IMR-90 (cell line): ENCODE measurements at regions not wholly inside any gene's neighbourhood (a gene's known extent, or its start where the extent isn't known, plus 50 kb on each side); places are given as distances from the start of the nearest gene placed in this dataset.

Experiments used
- ATAC-seq: fragments of 200-7000 bp; cut with Tn5 transposase; 2 replicates; pipeline ENCODE4 v1.9.1; 2020; ENCODE audit warnings: low read depth, mild to moderate bottlenecking, moderate library complexity
- BruUV-seq: library from RNA; stranded (reverse); fragments of 400-500 nt; replicated peaks from 2 replicates; lab custom pipeline; 2021; lab: Mats Ljungman, UMichigan
- CTCF ChIA-PET: fragments of 300-600 bp; formaldehyde crosslinking; extraction: SDS; loops from one replicate; lab custom pipeline; 2021; ENCODE audit warnings: antibody characterized with exemption; lab: Yijun Ruan, JAX
- POLR2A ChIA-PET: fragments of 300-600 bp; sonication (Branson Sonifier 250); formaldehyde crosslinking; loops from one replicate; lab custom pipeline; 2022; ENCODE audit warnings: antibody characterized with exemption; ENCODE audit not compliant: unreplicated experiment; lab: Charles Lee
- DNase-seq: peaks from one replicate; pipeline ENCODE4 v3.0.0; 2013
- H2AFZ ChIP-seq: replicated peaks from 2 replicates; pipeline ENCODE3; 2013; ENCODE audit warnings: low read length, mild to moderate bottlenecking; ENCODE audit not compliant: poor library complexity
- H2AK5ac ChIP-seq: 2 replicates; pipeline ENCODE4 v1.6.1; 2013; ENCODE audit warnings: low read depth, low read length, inconsistent platforms
- H2AK9ac ChIP-seq: replicated peaks from 2 replicates; pipeline ENCODE3; 2013; ENCODE audit warnings: mild to moderate bottlenecking, low read depth, low read length, moderate library complexity; ENCODE audit not compliant: poor library complexity
- H2BK120ac ChIP-seq: 2 replicates; pipeline ENCODE4 v1.6.1; 2013; ENCODE audit warnings: low read depth, low read length, inconsistent platforms
- H2BK15ac ChIP-seq: 3 replicates; pipeline ENCODE4 v1.6.1; 2013; ENCODE audit warnings: low read depth, low read length, inconsistent platforms
- H2BK20ac ChIP-seq: 2 replicates; pipeline ENCODE4 v1.6.1; 2013; ENCODE audit warnings: low read depth, mild to moderate bottlenecking, inconsistent platforms, low read length, moderate library complexity
- H2BK5ac ChIP-seq: 2 replicates; pipeline ENCODE4 v1.6.1; 2013; ENCODE audit warnings: mild to moderate bottlenecking, low read depth, low read length, inconsistent platforms; ENCODE audit not compliant: poor library complexity, severe bottlenecking
- H3K14ac ChIP-seq: replicated peaks from 2 replicates; pipeline ENCODE4 v1.6.1; 2013; ENCODE audit warnings: low read depth, low read length, inconsistent platforms
- H3K18ac ChIP-seq: 2 replicates; pipeline ENCODE4 v1.6.1; 2013; ENCODE audit warnings: low read depth, low read length, control low read depth
- H3K23ac ChIP-seq: 2 replicates; pipeline ENCODE4 v1.6.1; 2013; ENCODE audit warnings: low read depth, low read length, inconsistent platforms
- H3K27ac ChIP-seq: 2 replicates; pipeline ENCODE4 v1.5.1; 2013; ENCODE audit warnings: mild to moderate bottlenecking, control low read depth, low read length; ENCODE audit not compliant: insufficient read depth
- H3K27me3 ChIP-seq: 2 replicates; pipeline ENCODE4 v1.6.1; 2013; ENCODE audit warnings: low read length; ENCODE audit not compliant: control insufficient read depth, insufficient read depth
- H3K36me3 ChIP-seq: 2 replicates; pipeline ENCODE4 v1.6.1; 2013; ENCODE audit warnings: low read length, mixed read lengths; ENCODE audit not compliant: control insufficient read depth, insufficient read depth
- H3K4ac ChIP-seq: 2 replicates; pipeline ENCODE4 v1.6.1; 2013; ENCODE audit warnings: low read depth, low read length, inconsistent platforms
- H3K4me1 ChIP-seq: 2 replicates; pipeline ENCODE4 v1.6.1; 2013; ENCODE audit warnings: low read length, mixed read lengths; ENCODE audit not compliant: control insufficient read depth, insufficient read depth
- H3K4me2 ChIP-seq: 2 replicates; pipeline ENCODE4 v1.6.1; 2013; ENCODE audit warnings: low read depth, mild to moderate bottlenecking, control low read depth, low read length, moderate library complexity
- H3K4me3 ChIP-seq: 2 replicates; pipeline ENCODE4 v1.5.1; 2013; ENCODE audit warnings: low read depth, mild to moderate bottlenecking, control low read depth, low read length, moderate library complexity; ENCODE audit not compliant: insufficient read depth
- H3K56ac ChIP-seq: 2 replicates; pipeline ENCODE4 v1.6.1; 2013; ENCODE audit warnings: low read length, inconsistent platforms; ENCODE audit not compliant: insufficient read depth; ENCODE audit errors: extremely low read depth
- H3K79me1 ChIP-seq, 2 experiments: 2 replicates each; pipeline ENCODE4 v1.6.1; 2013; ENCODE audit warnings: low read length in 2 of 2, inconsistent platforms in 1 of 2, low read depth in 1 of 2
- H3K9ac ChIP-seq: 2 replicates; pipeline ENCODE4 v1.6.1; 2013; ENCODE audit warnings: low read depth, low read length, control low read depth
- H3K9me1 ChIP-seq: 2 replicates; pipeline ENCODE4 v1.6.1; 2013; ENCODE audit warnings: low read length, inconsistent platforms; ENCODE audit not compliant: insufficient read depth
- H3K9me3 ChIP-seq: 2 replicates; pipeline ENCODE4 v1.6.1; 2013; ENCODE audit warnings: low read length; ENCODE audit not compliant: control insufficient read depth, insufficient read depth
- H4K20me1 ChIP-seq: 2 replicates; pipeline ENCODE4 v1.6.1; 2013; ENCODE audit warnings: low read length, inconsistent platforms; ENCODE audit not compliant: insufficient read depth
- H4K5ac ChIP-seq: 2 replicates; pipeline ENCODE4 v1.6.1; 2013; ENCODE audit warnings: mild to moderate bottlenecking, low read depth, low read length, control low read depth
- H4K8ac ChIP-seq, 2 experiments: 2 replicates each; pipeline ENCODE4 v1.6.1; 2013; ENCODE audit warnings: low read depth in 2 of 2, low read length in 2 of 2, control low read depth in 1 of 2, inconsistent platforms in 1 of 2
- H4K91ac ChIP-seq: 2 replicates; pipeline ENCODE4 v1.6.1; 2013; ENCODE audit warnings: low read depth, low read length, inconsistent platforms; ENCODE audit not compliant: insufficient read depth
- BHLHE40 ChIP-seq: fragments of 150-350 bp; IDR thresholded peaks from 2 replicates; pipeline ENCODE4 v1.6.1; 2016; ENCODE audit warnings: mild to moderate bottlenecking, low read depth, low read length
- CHD1 ChIP-seq: IDR thresholded peaks from 2 replicates; pipeline ENCODE4 v1.6.1; 2012; ENCODE audit warnings: low read depth, low read length, improper control_type of control experiment
- MAFK ChIP-seq: IDR thresholded peaks from 2 replicates; pipeline ENCODE4 v1.6.1; 2012; ENCODE audit warnings: low read depth, low read length, improper control_type of control experiment
- MAZ ChIP-seq: IDR thresholded peaks from 2 replicates; pipeline ENCODE4 v1.6.1; 2012; ENCODE audit warnings: low read depth, mild to moderate bottlenecking, low read length, improper control_type of control experiment, moderate library complexity, borderline replicate concordance
- MXI1 ChIP-seq: IDR thresholded peaks from 2 replicates; pipeline ENCODE4 v1.6.1; 2012; ENCODE audit warnings: low read depth, mild to moderate bottlenecking, low read length, moderate library complexity, borderline replicate concordance
- NFE2L2 ChIP-seq: fragments of 150-350 bp; IDR thresholded peaks from 2 replicates; pipeline ENCODE4 v1.6.1; 2016; ENCODE audit warnings: low read depth, mild to moderate bottlenecking, low read length
- POLR2A ChIP-seq: IDR thresholded peaks from 2 replicates; pipeline ENCODE4 v1.6.1; 2012; ENCODE audit warnings: mild to moderate bottlenecking, low read depth, low read length
- RAD21 ChIP-seq: IDR thresholded peaks from 2 replicates; pipeline ENCODE4 v1.6.1; 2012; ENCODE audit warnings: low read length, improper control_type of control experiment
- RCOR1 ChIP-seq: IDR thresholded peaks from 2 replicates; pipeline ENCODE4 v1.6.1; 2012; ENCODE audit warnings: mild to moderate bottlenecking, low read length, improper control_type of control experiment; ENCODE audit not compliant: insufficient replicate concordance
- RFX5 ChIP-seq: IDR thresholded peaks from 2 replicates; pipeline ENCODE4 v1.8.0; 2012; ENCODE audit warnings: low read depth, mild to moderate bottlenecking, low read length, moderate library complexity
- WGBS, 2 experiments: methylation state at CpG; one replicate each; pipeline versions ENCODE4 v1.1.5 to v1.1.7; 2013; ENCODE audit warnings: missing lambda C conversion rate in 2 of 2; ENCODE audit not compliant: insufficient read length in 1 of 2; ENCODE audit errors: extremely low coverage in 2 of 2; 5-methylcytosine and 5-hydroxymethylcytosine counted together
- dilution Hi-C: fragments of 300-500 bp; cut with HindIII; formaldehyde crosslinking; loops from one replicate; pipeline ENCODE4 v1.14.3; 2018; ENCODE audit warnings: low sequenced_read_pairs; ENCODE audit not compliant: unreplicated experiment
- in situ Hi-C: fragments of 300-500 bp; cut with MboI; formaldehyde crosslinking; loops from 3 replicates; pipeline ENCODE4 v1.14.3; 2019; ENCODE audit warnings: low sequenced_read_pairs, inconsistent platforms, mixed read lengths
- intact Hi-C: fragments of 100-400 bp; cut with micrococcal nuclease; formaldehyde crosslinking; loops from 2 replicates; pipeline ENCODE4 v1.10.0; 2022
- TF ChIP-seq, protein P1 (sequence below): fragments of 150-350 bp; IDR thresholded peaks from 2 replicates; pipeline ENCODE4 v1.6.1; 2016; ENCODE audit warnings: low read depth, mild to moderate bottlenecking, low read length, moderate library complexity, borderline replicate concordance
- TF ChIP-seq, protein P2 (sequence below): conservative IDR thresholded peaks from 2 replicates; pipeline ENCODE4 v1.5.1; 2012; ENCODE audit warnings: mild to moderate bottlenecking, low read depth, low read length, improper control_type of control experiment
- TF ChIP-seq, protein P3 (sequence below): fragments of 150-350 bp; IDR thresholded peaks from 2 replicates; pipeline ENCODE4 v1.6.1; 2017; ENCODE audit warnings: mild to moderate bottlenecking, antibody characterized with exemption, low read length, low read depth

DNA sequence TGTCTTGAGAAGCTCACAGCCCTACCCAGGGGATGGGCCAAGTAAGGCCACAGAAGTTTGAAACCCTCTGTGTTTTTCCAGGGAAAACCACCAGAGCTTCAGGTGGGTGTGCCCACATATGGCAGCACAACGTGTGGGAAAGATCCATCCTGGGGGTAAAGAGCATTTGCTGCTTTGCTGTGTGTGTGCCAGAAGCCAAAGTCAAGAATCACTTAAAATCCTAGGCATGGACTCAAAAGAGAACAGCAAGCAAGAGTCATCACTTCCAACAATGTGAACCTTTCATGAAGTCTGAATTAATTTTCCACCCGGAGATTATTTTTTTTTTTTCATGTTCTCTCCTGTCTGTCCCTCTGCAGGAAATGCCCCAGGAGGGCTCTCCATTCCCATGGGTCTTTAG lies 308.2 kb upstream of the SGK1 start:
- Histone ChIP-seq H4K8ac (no peak overlapping the region), H3K4me3 (no peak overlapping the region), H3K23ac (no peak overlapping the region; the same call in 1 of the 2 replicates), H2AFZ (no peak overlapping the region), H3K9me1 (no peaks in the 10 kb centered on the region), H3K14ac (no peak overlapping the region), H3K27me3 (peaks cover 4% of the 10 kb centered on the region), H2AK5ac (no peak overlapping the region), H3K56ac (no peak overlapping the region), H2BK5ac (no peak overlapping the region), H2BK15ac (no peak overlapping the region), H4K20me1 (no peaks in the 10 kb centered on the region), H4K91ac (no peak overlapping the region), H3K4me1 (peaks cover 4% of the 10 kb centered on the region; the same call in 1 of the 2 replicates), H3K9ac (no peak overlapping the region), H3K4me2 (no peak overlapping the region), H2AK9ac (no peak overlapping the region), H3K4ac (no peak overlapping the region), H3K27ac (no peak overlapping the region), H3K18ac (no peak overlapping the region), H3K79me1 (no peaks in the 10 kb centered on the region), H2BK120ac (no peak overlapping the region), H2BK20ac (no peak overlapping the region), H3K36me3 (no peaks in the 10 kb centered on the region), H4K5ac (no peak overlapping the region), H3K9me3 (no peaks in the 10 kb centered on the region)
- no peak for TF ChIP-seq NFE2L2
- TF ChIP-seq, protein P1, sequence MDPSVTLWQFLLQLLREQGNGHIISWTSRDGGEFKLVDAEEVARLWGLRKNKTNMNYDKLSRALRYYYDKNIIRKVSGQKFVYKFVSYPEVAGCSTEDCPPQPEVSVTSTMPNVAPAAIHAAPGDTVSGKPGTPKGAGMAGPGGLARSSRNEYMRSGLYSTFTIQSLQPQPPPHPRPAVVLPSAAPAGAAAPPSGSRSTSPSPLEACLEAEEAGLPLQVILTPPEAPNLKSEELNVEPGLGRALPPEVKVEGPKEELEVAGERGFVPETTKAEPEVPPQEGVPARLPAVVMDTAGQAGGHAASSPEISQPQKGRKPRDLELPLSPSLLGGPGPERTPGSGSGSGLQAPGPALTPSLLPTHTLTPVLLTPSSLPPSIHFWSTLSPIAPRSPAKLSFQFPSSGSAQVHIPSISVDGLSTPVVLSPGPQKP = no peak
- TF ChIP-seq, protein P2, sequence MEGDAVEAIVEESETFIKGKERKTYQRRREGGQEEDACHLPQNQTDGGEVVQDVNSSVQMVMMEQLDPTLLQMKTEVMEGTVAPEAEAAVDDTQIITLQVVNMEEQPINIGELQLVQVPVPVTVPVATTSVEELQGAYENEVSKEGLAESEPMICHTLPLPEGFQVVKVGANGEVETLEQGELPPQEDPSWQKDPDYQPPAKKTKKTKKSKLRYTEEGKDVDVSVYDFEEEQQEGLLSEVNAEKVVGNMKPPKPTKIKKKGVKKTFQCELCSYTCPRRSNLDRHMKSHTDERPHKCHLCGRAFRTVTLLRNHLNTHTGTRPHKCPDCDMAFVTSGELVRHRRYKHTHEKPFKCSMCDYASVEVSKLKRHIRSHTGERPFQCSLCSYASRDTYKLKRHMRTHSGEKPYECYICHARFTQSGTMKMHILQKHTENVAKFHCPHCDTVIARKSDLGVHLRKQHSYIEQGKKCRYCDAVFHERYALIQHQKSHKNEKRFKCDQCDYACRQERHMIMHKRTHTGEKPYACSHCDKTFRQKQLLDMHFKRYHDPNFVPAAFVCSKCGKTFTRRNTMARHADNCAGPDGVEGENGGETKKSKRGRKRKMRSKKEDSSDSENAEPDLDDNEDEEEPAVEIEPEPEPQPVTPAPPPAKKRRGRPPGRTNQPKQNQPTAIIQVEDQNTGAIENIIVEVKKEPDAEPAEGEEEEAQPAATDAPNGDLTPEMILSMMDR = no peak
- no peak for TF ChIP-seq RFX5
- TF ChIP-seq, protein P3, sequence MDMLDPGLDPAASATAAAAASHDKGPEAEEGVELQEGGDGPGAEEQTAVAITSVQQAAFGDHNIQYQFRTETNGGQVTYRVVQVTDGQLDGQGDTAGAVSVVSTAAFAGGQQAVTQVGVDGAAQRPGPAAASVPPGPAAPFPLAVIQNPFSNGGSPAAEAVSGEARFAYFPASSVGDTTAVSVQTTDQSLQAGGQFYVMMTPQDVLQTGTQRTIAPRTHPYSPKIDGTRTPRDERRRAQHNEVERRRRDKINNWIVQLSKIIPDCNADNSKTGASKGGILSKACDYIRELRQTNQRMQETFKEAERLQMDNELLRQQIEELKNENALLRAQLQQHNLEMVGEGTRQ = no peak
- no peak for TF ChIP-seq MAFK
- TF ChIP-seq BHLHE40 = no peak
- TF ChIP-seq CHD1 = no peak
- TF ChIP-seq RAD21 = no peak
- no peak for TF ChIP-seq POLR2A
- no peak for TF ChIP-seq RCOR1
- no peak for TF ChIP-seq MXI1
- no peak for TF ChIP-seq MAZ
- no TSS peak for BruUV-seq
- in situ Hi-C loops = no loop called here
- DNase-seq (no peak), ATAC-seq (no peak)
- POLR2A ChIA-PET = no interaction called here
- dilution Hi-C loops = no loop called here
- WGBS, 2 experiments = no CpG with 5 or more reads among the region's 2 CpGs
- CTCF ChIA-PET = no interaction called here
- intact Hi-C loops = no loop called here
